ENCODE measurements at regions not wholly inside any gene's neighbourhood (a gene's known extent, or its start where the extent isn't known, plus 50 kb on each side); places are given as distances from the start of the nearest gene placed in this dataset.

DNA sequence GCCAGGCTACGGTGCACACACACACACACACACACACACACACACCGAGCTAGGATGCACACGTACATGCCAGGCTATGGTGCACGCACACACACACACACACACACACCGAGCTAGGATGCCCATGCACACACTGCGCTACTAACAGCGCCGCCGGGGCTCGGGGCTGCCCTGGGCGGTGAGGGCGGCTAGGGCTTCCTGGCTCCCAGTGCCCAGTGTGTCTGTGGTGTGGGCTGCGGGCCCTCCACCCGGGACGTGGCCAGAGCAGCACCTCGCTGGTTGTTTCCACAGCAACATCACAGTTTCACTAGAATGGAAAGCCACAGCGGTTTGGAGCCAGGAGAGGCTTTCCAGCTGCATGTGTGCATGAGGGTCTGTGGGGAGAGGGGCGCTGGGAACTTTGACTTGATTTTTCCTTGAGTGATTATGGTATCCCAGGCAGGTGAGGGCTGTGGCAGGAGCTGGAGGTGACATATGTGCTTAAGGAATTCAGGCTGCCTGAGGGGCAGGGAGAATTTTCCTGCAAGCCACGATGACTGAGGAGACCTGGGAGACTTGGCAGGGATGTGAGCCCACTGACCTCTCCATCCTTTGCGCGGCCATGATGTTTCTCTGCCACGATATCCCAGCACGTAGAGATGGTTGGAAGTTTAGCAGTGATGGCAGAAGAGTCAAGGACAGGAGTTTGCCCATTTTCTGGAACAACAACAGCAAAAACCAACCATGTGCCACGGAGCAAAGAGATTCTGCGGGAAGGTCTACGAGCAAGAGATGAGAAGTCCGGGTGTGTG lies 195.9 kb downstream of the SNX19 start:
- H3K9me3 Mint-ChIP-seq (ENCODE audit: unreplicated experiment), result no peaks in the 10 kb centered on the region
- no peaks in the 10 kb centered on the region for H3K4me1 Mint-ChIP-seq (ENCODE audit: unreplicated experiment)
- no peak for DNase-seq (ENCODE audit: low spot score)
- no peaks in the 10 kb centered on the region for H3K36me3 Mint-ChIP-seq (ENCODE audit: low read depth, unreplicated experiment)
- H3K4me3 Mint-ChIP-seq (ENCODE audit: unreplicated experiment), result no peak overlapping the region
- TF ChIP-seq, protein P1, sequence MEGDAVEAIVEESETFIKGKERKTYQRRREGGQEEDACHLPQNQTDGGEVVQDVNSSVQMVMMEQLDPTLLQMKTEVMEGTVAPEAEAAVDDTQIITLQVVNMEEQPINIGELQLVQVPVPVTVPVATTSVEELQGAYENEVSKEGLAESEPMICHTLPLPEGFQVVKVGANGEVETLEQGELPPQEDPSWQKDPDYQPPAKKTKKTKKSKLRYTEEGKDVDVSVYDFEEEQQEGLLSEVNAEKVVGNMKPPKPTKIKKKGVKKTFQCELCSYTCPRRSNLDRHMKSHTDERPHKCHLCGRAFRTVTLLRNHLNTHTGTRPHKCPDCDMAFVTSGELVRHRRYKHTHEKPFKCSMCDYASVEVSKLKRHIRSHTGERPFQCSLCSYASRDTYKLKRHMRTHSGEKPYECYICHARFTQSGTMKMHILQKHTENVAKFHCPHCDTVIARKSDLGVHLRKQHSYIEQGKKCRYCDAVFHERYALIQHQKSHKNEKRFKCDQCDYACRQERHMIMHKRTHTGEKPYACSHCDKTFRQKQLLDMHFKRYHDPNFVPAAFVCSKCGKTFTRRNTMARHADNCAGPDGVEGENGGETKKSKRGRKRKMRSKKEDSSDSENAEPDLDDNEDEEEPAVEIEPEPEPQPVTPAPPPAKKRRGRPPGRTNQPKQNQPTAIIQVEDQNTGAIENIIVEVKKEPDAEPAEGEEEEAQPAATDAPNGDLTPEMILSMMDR (IDR thresholded peaks at IDR 0.05; ENCODE audit: unreplicated experiment), result no peak
- no peak overlapping the region for H3K27ac Mint-ChIP-seq (ENCODE audit: unreplicated experiment)
- peaks cover 4% of the 10 kb centered on the region for H3K27me3 Mint-ChIP-seq (ENCODE audit: unreplicated experiment)

DNA sequence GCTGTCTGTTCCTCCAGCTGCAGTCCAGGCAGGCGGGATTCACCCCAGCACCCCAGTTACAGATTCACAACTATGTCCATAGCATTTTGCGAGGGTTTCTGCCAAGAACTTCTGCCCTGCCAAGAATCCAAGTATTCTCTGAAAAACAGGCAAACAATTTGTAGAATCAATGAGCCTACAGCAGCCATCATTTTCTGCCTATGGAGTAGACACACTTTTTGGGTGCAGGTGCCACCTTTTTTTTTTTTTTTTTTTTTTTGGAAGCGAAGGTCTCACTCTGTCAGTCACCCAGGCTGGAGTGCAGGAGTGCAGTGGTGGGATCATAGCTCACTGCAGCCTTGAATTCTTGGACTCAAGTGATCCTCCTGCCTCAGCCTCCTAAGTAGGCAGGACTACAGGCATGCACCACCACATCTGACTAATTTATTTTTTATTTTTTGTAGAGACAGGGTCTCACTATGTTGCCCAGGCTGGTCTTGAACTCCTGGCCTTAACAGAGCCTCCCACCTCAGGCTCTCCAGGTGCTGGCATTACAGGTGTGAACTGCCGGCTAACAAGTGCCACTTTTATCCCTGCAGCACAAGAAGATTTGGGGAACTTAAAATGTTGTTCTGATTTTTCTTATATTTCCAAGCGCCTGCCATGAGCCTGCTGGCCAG lies 195.1 kb downstream of the SNX19 start:
- H3K4me1 Mint-ChIP-seq (ENCODE audit: unreplicated experiment), result no peaks in the 10 kb centered on the region
- no peak overlapping the region for H3K4me3 Mint-ChIP-seq (ENCODE audit: unreplicated experiment)
- TF ChIP-seq, protein P1 (IDR thresholded peaks at IDR 0.05; ENCODE audit: unreplicated experiment), result no peak

DNA sequence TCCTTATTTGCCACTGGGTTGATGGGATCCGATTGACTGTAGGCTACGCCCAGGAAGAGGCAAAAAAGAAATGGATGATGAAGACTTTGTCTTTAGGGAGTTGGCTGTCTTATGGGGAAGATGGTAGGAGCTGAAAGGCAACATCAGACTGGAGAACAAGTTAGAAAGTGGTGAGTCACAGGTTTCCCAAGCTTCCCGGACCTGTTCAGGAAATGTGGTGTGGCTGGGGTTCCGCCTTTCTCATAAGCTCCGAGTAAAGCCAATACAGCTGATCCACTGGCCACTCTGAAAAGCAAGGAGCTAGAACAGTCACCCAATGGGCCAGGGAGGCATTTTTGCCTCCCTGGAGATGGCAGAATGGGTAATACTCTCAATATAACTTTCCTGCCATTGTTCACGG lies 194.5 kb downstream of the SNX19 start:
- no peak for DNase-seq (ENCODE audit: low spot score)
- no peak overlapping the region for H3K4me3 Mint-ChIP-seq (ENCODE audit: unreplicated experiment)
- H3K27ac Mint-ChIP-seq (ENCODE audit: unreplicated experiment), result no peak overlapping the region
- H3K36me3 Mint-ChIP-seq (ENCODE audit: low read depth, unreplicated experiment), result no peaks in the 10 kb centered on the region
- peaks cover 6% of the 10 kb centered on the region for H3K27me3 Mint-ChIP-seq (ENCODE audit: unreplicated experiment)
- H3K4me1 Mint-ChIP-seq (ENCODE audit: unreplicated experiment), result no peaks in the 10 kb centered on the region
- TF ChIP-seq, protein P1 (IDR thresholded peaks at IDR 0.05; ENCODE audit: unreplicated experiment), result no peak
- H3K9me3 Mint-ChIP-seq (ENCODE audit: unreplicated experiment), result no peaks in the 10 kb centered on the region

More for the DNA sequence above, 195.1 kb downstream of the SNX19 start:
- no peak overlapping the region for H3K27ac Mint-ChIP-seq (ENCODE audit: unreplicated experiment)
- no peak for DNase-seq (ENCODE audit: low spot score)
- no peaks in the 10 kb centered on the region for H3K9me3 Mint-ChIP-seq (ENCODE audit: unreplicated experiment)
- peaks cover 6% of the 10 kb centered on the region for H3K27me3 Mint-ChIP-seq (ENCODE audit: unreplicated experiment)
- H3K36me3 Mint-ChIP-seq (ENCODE audit: low read depth, unreplicated experiment), result no peaks in the 10 kb centered on the region

DNA sequence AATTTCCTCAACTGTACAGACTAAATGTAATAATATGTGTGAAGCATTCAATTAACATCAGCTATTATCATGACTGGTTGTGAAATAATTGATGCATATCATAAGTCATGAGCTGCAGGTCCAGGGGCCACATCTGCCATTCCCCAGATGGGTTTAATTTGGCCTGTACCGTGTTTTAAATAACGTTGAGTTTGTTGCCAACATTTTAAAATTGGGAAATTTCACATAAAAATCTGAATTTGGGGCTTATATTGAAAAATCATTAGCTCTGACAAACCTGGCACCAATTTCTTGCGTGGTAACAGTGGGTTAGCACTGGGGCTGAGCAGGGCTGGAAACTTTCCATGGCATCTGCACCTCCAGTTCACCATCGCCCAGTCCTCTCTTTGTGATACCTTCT lies 193.9 kb downstream of the SNX19 start:
- H3K36me3 Mint-ChIP-seq (ENCODE audit: low read depth, unreplicated experiment), result no peaks in the 10 kb centered on the region
- DNase-seq (ENCODE audit: low spot score), result no peak
- H3K9me3 Mint-ChIP-seq (ENCODE audit: unreplicated experiment), result no peaks in the 10 kb centered on the region
- H3K4me1 Mint-ChIP-seq (ENCODE audit: unreplicated experiment), result no peaks in the 10 kb centered on the region
- H3K4me3 Mint-ChIP-seq (ENCODE audit: unreplicated experiment), result no peak overlapping the region
- no peak overlapping the region for H3K27ac Mint-ChIP-seq (ENCODE audit: unreplicated experiment)
- TF ChIP-seq, protein P1 (IDR thresholded peaks at IDR 0.05; ENCODE audit: unreplicated experiment), result no peak
- peaks cover 6% of the 10 kb centered on the region for H3K27me3 Mint-ChIP-seq (ENCODE audit: unreplicated experiment)
